GM18508 (cell line): ENCODE measurements at regions not wholly inside any gene's neighbourhood (a gene's known extent, or its start where the extent isn't known, plus 50 kb on each side); places are given as distances from the start of the nearest gene placed in this dataset.
"Not testable (repeated sequence)": the region's sequence is repeated elsewhere in the genome, so short reads cannot be mapped to it uniquely, and the experiment has no call there.

Experiments
- ATAC-seq: cut with Tn5 transposase; IDR thresholded peaks from one replicate; pipeline ENCODE4 v1.9.1; 2021; ENCODE audit warnings: moderate number of reproducible peaks; ENCODE audit not compliant: insufficient read depth, unreplicated experiment

DNA sequence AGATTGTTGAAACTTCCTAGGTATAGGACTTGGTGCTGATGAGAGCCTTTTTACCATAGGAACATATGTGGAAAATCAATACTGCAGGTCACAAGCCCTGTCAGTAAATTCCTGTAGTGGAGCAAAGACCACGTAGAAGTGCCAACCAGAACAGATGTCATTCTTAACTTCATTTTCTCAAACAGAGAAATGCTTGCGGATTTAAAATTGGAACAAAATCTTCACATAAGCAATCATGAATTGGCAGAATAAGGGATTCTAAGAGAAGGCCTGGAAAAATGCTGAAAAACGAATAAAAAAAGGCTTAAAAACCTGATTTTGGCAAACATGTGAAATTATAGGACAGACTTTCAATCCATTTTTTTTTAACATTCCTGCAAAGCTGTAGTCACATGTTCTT lies 80.8 kb upstream of the SMIM30 start:
- no peak for ATAC-seq

DNA sequence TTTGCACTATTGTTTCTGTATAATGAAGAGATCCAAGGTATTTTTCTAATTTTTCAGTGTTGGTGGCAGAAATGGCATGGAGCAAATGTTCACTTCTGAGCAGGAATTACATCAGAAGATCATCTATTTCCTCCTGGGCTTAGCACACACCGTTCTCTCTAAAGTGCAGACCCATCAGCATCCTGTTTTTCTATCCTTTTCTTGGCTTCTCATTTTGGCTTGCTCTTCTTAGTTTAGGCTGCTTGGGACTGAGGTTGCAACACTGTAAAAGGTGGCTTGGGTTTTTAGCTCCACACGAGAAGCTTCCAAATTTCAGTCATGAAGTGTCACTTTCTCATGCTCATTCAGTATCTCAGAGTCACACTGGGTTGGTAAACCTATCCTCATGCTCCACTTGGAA lies 79.9 kb upstream of the SMIM30 start:
- ATAC-seq, result no peak

DNA sequence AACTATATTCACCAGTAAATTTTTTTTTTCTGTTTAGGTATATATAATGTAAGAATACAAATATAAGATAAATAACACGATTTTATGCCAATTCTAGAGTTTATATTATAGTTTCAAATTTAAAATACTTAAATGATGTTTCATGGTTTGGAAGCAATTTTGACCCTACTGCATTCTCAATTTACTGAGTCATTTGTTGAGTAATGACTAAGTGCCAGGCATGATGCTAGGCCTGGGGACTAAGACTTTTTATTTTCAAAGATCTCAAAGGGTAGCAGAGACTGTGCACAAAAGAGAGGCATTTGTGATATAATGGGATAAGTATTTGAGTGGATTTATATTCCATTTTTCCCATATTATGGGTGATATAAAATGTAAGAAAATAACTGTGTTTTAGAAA lies 78.9 kb upstream of the SMIM30 start:
- ATAC-seq, result no peak

DNA sequence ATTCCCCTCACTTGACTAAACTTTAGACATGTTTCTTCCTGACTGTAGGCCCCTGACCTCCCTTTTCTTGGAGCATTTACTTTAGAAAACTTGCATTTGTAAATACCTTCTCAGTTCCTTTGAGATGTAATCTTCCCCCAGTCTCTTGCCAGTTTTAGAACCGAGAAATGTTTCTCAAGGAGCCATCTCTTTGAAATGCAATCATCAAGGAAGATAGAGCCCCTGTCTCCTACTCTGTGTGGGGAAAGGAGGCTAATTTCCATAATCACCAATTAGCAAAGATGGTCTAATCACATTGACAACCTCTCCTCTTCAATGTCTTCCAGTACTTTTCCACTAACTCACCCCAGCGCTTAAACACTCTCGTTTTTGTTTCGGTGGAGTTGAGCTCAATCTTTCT lies 70.0 kb upstream of the SMIM30 start:
- ATAC-seq, result no peak

DNA sequence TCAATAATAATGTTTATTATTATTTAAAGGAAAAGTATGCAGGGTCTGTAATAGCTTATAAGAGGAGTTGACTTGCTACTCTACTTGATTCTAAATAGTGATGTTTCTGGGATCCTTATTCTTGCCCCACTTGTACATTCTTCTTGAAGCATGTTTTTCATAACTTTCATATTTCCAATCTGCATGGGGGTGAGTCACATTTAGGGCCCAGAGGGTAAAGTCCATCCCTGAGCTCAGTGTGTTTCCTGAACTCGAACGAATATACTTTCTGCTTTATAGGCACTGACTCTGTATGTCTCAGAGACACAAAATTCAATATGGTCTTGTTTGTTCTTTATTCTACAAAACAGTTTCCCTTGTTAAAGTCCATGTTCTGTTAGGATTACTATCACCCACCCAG lies 61.0 kb upstream of the SMIM30 start:
- ATAC-seq, result no peak

DNA sequence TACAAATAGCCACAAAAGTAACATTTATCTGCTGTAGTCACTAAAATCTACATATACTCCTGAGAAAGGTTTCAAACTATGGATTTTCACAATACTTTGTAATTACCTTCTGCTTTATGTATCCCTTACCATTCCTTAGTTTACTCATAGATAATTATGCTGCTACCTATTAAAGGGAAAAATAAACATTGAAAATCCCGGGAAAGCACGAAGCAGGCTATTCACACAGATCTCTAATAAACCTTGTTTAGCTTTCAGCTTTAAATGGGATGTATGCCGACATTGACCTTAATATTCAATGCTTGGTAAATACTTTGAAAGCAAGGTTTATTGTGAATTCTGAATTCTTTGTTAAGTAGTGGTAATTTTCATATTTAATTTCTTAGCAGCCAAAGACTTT lies 58.5 kb upstream of the SMIM30 start:
- ATAC-seq, result no peak

DNA sequence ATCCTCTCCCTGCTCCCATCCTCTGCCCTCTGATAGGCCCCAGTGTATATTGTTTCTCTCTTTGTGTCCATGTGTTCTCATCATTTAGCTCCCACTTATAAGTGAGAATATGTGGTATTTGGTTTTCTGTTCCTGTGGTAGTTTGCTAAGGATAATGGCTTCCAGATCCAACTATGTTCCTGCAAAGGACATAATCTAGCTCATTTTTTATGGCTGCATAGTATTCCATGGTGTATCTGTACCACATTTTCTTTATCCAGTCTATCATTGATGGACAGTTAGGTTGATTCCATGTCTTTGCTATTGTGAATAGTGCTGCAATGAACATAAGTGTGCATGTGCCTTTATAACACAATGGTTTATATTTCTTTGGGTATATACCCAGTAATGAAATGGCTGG lies 57.8 kb upstream of the SMIM30 start:
- not testable (repeated sequence) for ATAC-seq

DNA sequence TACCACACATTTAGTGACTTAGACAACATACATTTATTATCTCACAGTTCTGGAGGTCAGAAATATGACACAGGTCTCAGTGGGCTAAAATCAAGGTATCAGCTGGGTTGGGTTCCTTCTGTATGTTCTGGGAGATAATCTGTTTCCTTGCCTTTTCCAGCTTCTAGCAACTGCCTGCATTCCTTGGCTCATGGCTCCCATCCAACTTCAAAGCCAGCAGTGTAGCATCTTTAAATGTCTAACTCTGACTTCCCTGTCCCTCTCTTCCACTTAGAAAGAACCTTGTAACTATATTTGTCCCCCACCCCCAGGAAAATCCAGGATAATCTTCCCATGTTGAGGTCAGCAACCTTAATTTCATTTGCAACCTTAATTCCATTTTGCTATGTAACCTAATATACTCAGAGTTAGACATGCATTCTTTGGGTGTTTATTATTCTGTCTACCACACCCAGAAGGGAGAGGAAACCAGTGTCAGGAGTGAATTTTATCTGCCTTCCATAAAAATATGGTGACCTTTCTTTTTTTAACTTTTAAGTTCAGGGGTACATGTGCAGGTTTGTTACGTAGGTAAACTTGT lies 57.3 kb upstream of the SMIM30 start:
- ATAC-seq, result no peak

DNA sequence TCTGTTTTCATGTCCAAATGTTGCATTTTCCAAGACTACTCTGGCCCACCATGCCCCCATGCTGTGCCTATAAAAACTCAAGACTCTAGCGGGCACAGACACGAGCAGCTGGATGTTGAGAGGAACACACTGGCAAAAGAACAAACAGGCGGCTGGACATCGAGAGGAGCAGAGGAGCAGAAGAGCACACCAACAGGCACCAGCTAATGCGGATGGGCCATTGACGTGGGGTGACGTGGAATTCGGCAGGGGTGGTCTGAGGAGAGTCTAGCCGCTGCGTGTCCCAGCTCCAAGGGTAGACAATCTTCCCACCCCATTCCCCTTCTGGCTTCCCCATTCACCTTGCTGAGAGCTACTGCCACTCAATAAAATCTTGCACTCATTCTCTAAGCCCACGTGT lies 54.4 kb upstream of the SMIM30 start:
- ATAC-seq, result no peak

DNA sequence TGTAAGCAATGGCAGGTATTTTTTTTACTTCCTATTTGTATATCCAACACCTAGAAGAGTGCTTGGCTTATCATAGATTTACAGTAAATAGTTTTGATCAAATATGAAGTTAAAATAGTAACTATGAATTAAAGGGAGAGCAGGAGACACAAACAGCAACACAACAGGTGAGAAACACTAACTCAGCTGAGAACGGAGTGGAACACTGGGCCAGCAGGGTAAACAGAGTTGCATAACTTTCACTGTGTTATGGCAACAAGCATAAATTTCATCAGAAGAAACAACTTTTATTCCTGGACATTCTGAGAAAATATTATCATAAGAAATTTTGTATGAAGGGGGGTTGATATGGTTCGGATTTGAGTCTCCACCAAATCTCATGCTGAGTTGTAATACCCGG lies 52.2 kb upstream of the SMIM30 start:
- no peak for ATAC-seq
